Fibroblast of lung (primary cell): ENCODE measurements at regions not wholly inside any gene's neighbourhood (a gene's known extent, or its start where the extent isn't known, plus 50 kb on each side); places are given as distances from the start of the nearest gene placed in this dataset.

Experiments used
- DNase-seq, 2 donors: peaks; one replicate each; pipeline versions ENCODE4 v3.0.0 to v3.0.0-alpha.2; 2010; ENCODE audit warnings: low read depth in 2 of 2
- H2AFZ ChIP-seq: 2 replicates; pipeline ENCODE4 v1.5.1; 2012; ENCODE audit warnings: low read length, control low read depth, inconsistent platforms
- H3K27ac ChIP-seq: 2 replicates; pipeline ENCODE4 v1.5.1; 2011; ENCODE audit warnings: low read length, control low read depth; ENCODE audit not compliant: insufficient read depth
- H3K27me3 ChIP-seq: 2 replicates; pipeline ENCODE4 v1.5.1; 2011; ENCODE audit warnings: mild to moderate bottlenecking, low read length; ENCODE audit not compliant: control insufficient read depth, insufficient read depth
- H3K36me3 ChIP-seq: 2 replicates; pipeline ENCODE4 v1.5.1; 2011; ENCODE audit warnings: low read length; ENCODE audit not compliant: control insufficient read depth, insufficient read depth
- H3K4me1 ChIP-seq: 2 replicates; pipeline ENCODE4 v1.5.1; 2011; ENCODE audit warnings: low read length; ENCODE audit not compliant: control insufficient read depth, insufficient read depth; ENCODE audit errors: extremely low read depth
- H3K4me2 ChIP-seq: 2 replicates; pipeline ENCODE4 v1.5.1; 2011; ENCODE audit warnings: low read length, control low read depth; ENCODE audit not compliant: insufficient read depth; ENCODE audit errors: extremely low read depth
- H3K4me3 ChIP-seq, 4 experiments: fragments of 200-600 bp in 1 of 4; sonication (generic) in 1 of 4; replicated peaks in 1 of 4; 2 replicates each; pipeline ENCODE4 v1.5.1; 2011 to 2016; ENCODE audit warnings: low read length in 4 of 4, low read depth in 3 of 4, mild to moderate bottlenecking in 3 of 4, control low read depth in 2 of 4, inconsistent platforms in 1 of 4, mixed read lengths in 1 of 4; ENCODE audit not compliant: insufficient read depth in 1 of 4; ENCODE audit errors: control extremely low read depth in 1 of 4
- H3K79me2 ChIP-seq: 2 replicates; pipeline ENCODE4 v1.5.1; 2012; ENCODE audit warnings: mild to moderate bottlenecking, low read length, inconsistent platforms; ENCODE audit not compliant: control insufficient read depth, insufficient read depth
- H3K9ac ChIP-seq: 2 replicates; pipeline ENCODE4 v1.5.1; 2011; ENCODE audit warnings: mild to moderate bottlenecking, low read length, control low read depth; ENCODE audit not compliant: insufficient read depth
- H3K9me3 ChIP-seq: 2 replicates; pipeline ENCODE4 v1.5.1; 2012; ENCODE audit warnings: low read depth, low read length; ENCODE audit not compliant: control insufficient read depth, insufficient read depth
- H4K20me1 ChIP-seq: 2 replicates; pipeline ENCODE4 v1.5.1; 2011; ENCODE audit warnings: low read length; ENCODE audit not compliant: control insufficient read depth, insufficient read depth; ENCODE audit errors: extremely low read depth
- EZH2 ChIP-seq: IDR thresholded peaks from 2 replicates; pipeline ENCODE4 v1.5.1; 2012; ENCODE audit warnings: low read length, control low read depth, mild to moderate bottlenecking; ENCODE audit errors: missing control alignments
- TF ChIP-seq, protein P1 (sequence below), 2 donors: IDR thresholded peaks in 1 of 2; conservative IDR thresholded peaks in 1 of 2; 1 replicate in 1 of 2; 2 replicates in 1 of 2; pipeline ENCODE4 v1.5.1; 2011 to 2012; ENCODE audit warnings: low read length in 2 of 2, control low read depth in 1 of 2, inconsistent platforms in 1 of 2, low read depth in 1 of 2, mild to moderate bottlenecking in 1 of 2

DNA sequence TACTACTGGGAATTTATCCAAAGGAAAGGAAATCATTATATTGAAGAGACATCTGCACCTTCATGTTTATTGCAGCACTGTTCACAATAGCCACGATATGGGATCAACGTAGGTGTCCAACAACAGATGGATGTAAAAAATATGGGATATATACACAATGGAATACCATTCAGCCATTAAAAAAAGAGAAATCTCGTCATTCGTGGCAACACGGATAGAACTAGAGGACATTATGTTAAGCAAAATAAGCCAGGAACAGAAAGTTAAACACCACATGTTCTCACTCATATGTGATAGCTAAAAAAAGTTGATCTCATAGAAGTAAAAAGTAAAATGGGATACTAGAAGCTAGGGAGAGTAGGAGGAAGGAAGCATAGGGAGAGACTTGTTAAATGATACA, 82.9 kb upstream of the CLMN start:
- Histone ChIP-seq H3K36me3 (no peaks in the 10 kb centered on the region), H3K27me3 (no peaks in the 10 kb centered on the region), H3K27ac (no peak overlapping the region), H3K4me3 (no peak overlapping the region), H3K9me3 (no peaks in the 10 kb centered on the region), H2AFZ (no peak overlapping the region), H3K79me2 (no peaks in the 10 kb centered on the region), H3K4me1 (no peaks in the 10 kb centered on the region), H3K9ac (no peak overlapping the region), H4K20me1 (no peaks in the 10 kb centered on the region), H3K4me2 (no peak overlapping the region)
- TF ChIP-seq EZH2: no peak
- TF ChIP-seq, protein P1, sequence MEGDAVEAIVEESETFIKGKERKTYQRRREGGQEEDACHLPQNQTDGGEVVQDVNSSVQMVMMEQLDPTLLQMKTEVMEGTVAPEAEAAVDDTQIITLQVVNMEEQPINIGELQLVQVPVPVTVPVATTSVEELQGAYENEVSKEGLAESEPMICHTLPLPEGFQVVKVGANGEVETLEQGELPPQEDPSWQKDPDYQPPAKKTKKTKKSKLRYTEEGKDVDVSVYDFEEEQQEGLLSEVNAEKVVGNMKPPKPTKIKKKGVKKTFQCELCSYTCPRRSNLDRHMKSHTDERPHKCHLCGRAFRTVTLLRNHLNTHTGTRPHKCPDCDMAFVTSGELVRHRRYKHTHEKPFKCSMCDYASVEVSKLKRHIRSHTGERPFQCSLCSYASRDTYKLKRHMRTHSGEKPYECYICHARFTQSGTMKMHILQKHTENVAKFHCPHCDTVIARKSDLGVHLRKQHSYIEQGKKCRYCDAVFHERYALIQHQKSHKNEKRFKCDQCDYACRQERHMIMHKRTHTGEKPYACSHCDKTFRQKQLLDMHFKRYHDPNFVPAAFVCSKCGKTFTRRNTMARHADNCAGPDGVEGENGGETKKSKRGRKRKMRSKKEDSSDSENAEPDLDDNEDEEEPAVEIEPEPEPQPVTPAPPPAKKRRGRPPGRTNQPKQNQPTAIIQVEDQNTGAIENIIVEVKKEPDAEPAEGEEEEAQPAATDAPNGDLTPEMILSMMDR (conservative IDR thresholded peaks at IDR 0.05 in 1 of 2, IDR thresholded peaks at IDR 0.05 in 1 of 2; ENCODE audit: low read depth in 1 of 2, low read length in 2 of 2): no peak
- DNase-seq: no peak

DNA sequence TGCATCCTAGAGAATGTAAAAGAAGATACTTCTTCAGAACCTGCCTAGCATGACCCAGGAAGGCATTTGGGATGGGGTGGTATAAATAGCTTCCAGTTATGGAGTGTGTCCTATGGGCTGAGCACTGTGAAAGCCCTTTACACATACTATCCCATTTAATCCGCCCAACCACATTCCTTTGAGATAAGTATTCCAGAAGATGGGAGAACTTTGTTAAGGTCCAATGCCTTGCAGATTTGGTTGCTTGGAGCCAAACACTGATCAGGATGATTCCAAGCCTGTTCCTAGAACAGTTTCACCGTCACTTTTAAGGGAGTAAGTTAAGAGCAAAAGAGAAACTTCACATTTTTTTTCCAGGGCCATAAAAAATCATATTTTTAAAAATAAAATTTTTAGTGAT, 82.5 kb upstream of the CLMN start:
- no peak overlapping the region for H3K27ac ChIP-seq
- no peak for DNase-seq
- H3K79me2 ChIP-seq: no peaks in the 10 kb centered on the region
- H2AFZ ChIP-seq: no peak overlapping the region
- H3K27me3 ChIP-seq: no peaks in the 10 kb centered on the region
- TF ChIP-seq EZH2: no peak
- TF ChIP-seq, protein P1 (conservative IDR thresholded peaks at IDR 0.05 in 1 of 2, IDR thresholded peaks at IDR 0.05 in 1 of 2; ENCODE audit: low read depth in 1 of 2, low read length in 2 of 2): no peak
- H3K9ac ChIP-seq: no peak overlapping the region
- no peaks in the 10 kb centered on the region for H3K36me3 ChIP-seq
- no peaks in the 10 kb centered on the region for H3K9me3 ChIP-seq
- no peaks in the 10 kb centered on the region for H4K20me1 ChIP-seq
- no peak overlapping the region for H3K4me2 ChIP-seq
- H3K4me3 ChIP-seq: no peak overlapping the region
- no peaks in the 10 kb centered on the region for H3K4me1 ChIP-seq

DNA sequence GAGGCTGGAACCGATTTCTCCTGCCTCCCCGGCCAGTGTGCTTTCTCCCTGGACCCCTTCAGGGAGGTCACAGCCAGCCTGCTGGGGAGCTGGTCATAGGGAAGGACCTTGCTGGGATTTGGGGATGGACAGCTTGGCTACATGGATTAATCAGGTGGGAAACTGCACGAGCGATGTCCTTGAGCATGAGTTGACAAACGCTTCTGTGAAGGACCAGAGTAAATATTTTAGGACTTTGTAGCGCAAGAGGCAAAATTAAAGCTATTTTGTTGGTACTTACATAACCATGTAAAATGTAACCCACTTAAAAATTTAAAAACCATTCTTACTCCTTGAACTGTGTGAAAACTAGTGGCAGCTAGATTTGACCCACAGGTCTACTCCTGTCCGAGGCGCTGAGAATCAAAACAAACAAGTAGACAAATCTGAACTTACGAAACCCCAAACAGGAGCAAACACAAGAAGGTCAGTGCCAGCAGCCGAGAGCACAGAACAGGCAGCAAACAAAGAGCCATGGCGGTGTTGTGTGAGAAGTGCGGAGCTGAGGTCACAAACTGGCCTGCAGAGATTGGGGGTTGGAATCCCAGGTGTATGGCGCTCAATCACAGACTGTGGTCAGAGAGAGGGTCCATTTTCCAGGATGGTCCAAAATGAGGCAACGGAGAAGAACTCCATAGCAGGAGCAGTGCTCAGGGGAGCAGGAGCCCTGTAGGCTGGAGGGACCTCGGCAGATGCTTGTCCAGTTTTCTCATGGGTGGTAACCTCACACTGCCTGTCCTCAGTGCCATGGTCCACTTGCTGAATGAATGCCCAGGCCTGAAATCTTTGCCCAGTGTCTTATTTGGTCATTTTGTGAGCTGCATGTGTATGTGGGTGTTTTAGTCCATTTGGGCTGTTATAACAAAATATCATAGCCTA, 79.2 kb upstream of the CLMN start:
- no peaks in the 10 kb centered on the region for H3K27me3 ChIP-seq
- H3K9me3 ChIP-seq: no peaks in the 10 kb centered on the region
- no peak overlapping the region for H3K27ac ChIP-seq
- TF ChIP-seq, protein P1 (conservative IDR thresholded peaks at IDR 0.05 in 1 of 2, IDR thresholded peaks at IDR 0.05 in 1 of 2; ENCODE audit: low read depth in 1 of 2, low read length in 2 of 2): no peak
- no peak for TF ChIP-seq EZH2
- H4K20me1 ChIP-seq: no peaks in the 10 kb centered on the region
- H3K36me3 ChIP-seq: no peaks in the 10 kb centered on the region
- H3K4me1 ChIP-seq: no peaks in the 10 kb centered on the region
- no peak overlapping the region for H3K9ac ChIP-seq
- H3K4me3 ChIP-seq: no peak overlapping the region
- H3K4me2 ChIP-seq: no peak overlapping the region
- H2AFZ ChIP-seq: no peak overlapping the region
- no peak for DNase-seq
- H3K79me2 ChIP-seq: no peaks in the 10 kb centered on the region
